RPMI8226 (cell line): ENCODE measurements at regions not wholly inside any gene's neighbourhood (a gene's known extent, or its start where the extent isn't known, plus 50 kb on each side); places are given as distances from the start of the nearest gene placed in this dataset.

ENCODE experiments used
- DNase-seq: peaks from one replicate; pipeline ENCODE4 v3.0.0-alpha.2; 2015

- no peak for DNase-seq
Measured at GRCh38 chr4:156643826-156644225, 327.8 kb downstream of the PDGFC start.

- DNase-seq: no peak
Measured at GRCh38 chr4:156642161-156642560, 329.4 kb downstream of the PDGFC start.

- DNase-seq: no peak
Measured at GRCh38 chr4:156638925-156639605, 332.5 kb downstream of the PDGFC start.

- no peak for DNase-seq
Measured at GRCh38 chr4:156638334-156638733, 333.3 kb downstream of the PDGFC start.

DNA sequence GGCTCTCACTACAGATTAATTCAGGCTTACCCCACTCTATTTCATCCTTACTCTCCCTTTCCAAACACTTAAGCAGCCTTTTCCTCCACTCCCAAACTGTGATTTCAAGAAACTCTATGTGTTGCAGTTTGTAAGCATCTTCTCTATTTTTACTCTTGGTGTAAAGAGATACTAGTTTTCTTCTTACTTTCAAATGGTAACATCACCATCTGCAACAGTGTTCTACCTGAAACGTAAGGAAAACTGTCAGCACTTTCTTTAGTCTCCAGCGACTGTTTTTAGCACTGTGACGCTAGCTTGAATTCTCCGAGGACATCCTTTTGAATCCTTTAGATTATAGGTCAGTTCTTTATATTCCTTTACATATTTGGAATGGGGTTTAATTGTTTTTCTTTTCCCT lies 335.2 kb downstream of the PDGFC start:
- DNase-seq: no peak

DNA sequence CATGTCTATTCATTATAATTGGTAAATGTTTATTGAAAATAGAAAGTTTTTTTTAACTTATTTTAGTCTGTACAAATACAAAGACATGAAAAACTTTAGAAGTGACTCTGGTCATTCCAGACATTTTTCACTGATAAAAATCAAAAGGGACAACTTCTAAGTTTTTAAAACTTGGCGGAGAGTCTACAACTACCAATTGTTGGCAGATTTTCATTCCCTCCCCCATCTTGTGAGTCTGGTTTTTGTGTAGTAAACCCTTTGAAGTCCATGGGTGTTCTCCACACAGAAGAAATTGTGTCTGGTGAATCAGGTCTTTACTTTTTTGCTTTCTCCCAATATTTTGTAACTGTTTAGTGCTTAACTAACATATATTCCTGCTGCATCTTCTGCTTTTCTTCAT lies 336.5 kb downstream of the PDGFC start:
- no peak for DNase-seq

DNA sequence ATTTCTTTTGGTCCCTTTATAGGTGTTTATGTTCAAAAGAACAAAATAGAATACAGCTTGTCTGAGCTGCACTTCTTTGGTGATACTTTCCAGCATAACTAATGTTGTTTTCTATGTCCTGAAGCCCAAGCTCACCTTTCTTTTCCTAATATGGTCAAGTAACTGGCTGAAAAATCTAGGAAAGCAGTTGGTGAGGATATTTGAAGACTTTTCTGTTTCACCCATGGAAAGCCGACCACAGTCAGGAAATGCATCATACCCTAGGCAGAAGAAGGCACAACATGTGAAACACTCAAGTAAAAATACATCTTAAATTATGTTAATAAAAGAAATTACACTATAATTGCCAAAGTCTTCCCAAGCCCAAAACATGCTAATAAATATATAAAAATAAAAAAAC lies 337.0 kb downstream of the PDGFC start:
- DNase-seq: no peak

- DNase-seq: no peak
Measured at GRCh38 chr4:156633847-156634246, 337.8 kb downstream of the PDGFC start.

DNA sequence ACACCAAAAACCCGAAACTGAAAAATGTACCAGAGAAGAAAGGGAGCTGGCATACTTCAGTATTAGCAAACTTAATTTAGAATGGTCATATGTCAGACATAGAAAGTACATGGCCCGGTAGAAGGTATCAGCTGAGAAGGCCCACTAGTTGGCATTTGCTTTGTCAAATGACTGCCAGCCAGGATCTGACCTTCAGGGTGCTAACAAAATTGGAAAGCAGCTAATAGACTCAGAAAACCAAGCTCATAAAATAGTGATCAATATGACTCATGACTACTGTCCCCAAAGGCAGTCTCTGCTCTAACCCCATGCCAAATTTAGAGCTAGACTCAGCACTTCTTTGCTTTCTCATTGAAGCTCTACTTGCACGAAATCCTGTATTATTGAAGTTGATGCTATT lies 342.7 kb downstream of the PDGFC start:
- DNase-seq: no peak

DNA sequence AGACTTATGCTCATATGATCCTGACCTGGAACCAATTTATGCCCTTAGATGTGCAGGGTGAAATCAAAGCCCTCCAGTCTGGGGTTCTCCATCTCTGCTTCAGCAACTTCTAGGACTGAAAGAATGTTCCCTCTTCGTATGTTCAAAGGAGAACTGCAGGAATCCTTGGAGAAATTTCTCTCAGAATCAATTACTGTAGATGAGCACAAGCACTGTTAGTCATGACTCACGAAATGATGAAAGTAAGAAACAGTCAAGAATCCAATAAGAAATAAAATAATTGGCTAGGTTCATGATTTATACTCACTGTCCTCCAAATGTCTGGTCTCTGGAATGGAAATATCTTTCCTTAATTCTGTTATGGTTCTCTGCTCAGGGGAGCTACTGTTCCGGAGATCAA lies 348.2 kb downstream of the PDGFC start:
- DNase-seq: no peak

DNA sequence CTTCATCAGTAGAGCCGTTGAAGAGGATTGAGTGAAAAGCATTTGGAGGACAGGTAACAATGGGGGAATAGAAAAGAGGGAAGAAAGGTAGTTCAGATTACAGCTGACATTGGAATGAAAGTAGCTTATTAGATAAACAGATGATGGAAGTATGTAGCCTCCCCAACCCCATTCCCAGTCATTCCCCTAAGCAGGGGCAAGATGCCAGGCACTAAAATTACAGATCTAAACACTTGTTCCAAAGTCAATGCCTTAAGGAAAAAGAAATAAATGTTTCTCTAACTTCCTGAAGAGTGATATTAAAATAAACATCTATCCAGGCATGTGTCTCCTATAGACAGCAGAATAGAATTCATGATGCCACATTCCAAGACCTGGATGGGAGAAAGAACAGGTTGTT lies 350.8 kb downstream of the PDGFC start:
- DNase-seq: no peak

GRCh38 chr4:156619154-156619934 lies 352.3 kb downstream of the PDGFC start:
- DNase-seq: no peak

GRCh38 chr4:156615066-156615531 lies 356.5 kb downstream of the PDGFC start:
- no peak for DNase-seq

DNA sequence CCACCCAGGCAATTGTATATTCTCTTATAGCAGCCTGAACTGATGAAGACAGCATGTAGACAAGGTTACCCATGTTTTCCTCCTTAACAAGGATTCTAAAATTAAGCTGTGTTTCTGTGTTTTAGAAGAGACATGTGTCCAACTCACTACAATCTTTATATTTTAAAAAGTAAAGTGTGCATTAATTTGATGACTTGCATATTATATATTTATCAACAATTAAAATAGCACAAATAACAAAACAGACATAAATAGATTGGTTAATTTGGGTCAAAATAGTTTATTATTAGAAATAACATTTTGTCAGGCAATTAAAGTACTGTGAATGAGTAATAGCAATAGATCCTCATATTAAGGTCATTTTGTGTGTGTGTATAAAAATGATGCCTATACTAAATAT lies 357.1 kb downstream of the PDGFC start:
- DNase-seq: no peak

GRCh38 chr4:156609421-156609820 lies 362.2 kb downstream of the PDGFC start:
- DNase-seq: peak; percentile 45

DNA sequence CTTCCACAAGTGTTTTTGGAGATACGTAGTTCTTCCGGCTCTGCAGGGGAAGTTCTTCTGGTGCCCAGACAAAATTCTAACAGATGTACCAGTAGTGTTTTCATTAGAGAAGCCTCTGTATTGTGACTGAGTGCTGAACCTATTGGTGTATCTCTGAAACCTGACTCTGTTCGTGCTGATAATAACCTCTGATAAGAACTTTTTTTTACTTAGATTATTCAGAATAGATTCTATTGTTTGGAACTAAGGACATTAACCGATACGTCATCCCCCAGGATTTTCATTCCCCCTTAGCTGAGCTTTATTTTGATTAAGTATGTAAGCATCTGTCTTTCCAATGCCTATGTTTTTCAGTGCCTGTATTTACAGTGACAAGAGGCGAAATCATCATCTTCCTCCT lies 362.9 kb downstream of the PDGFC start:
- DNase-seq: no peak

DNA sequence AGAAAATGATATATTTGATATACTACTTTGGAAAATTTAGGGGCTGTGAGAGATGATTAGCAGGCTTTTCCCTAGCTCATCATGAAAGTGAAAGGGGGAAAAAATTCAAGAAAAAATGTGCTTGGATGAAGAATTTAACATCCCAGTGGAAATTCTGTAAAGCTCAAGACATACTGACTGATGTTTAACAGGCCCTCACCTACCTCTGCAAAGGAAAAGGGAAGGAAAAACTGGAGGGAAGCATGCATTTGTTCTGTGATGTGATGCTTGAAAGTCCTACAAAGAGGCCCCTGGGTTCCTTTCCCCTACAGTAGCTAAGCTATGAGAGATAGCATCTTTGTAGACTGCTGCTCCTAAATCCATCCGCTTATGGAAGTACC lies 364.1 kb downstream of the PDGFC start:
- DNase-seq: no peak

DNA sequence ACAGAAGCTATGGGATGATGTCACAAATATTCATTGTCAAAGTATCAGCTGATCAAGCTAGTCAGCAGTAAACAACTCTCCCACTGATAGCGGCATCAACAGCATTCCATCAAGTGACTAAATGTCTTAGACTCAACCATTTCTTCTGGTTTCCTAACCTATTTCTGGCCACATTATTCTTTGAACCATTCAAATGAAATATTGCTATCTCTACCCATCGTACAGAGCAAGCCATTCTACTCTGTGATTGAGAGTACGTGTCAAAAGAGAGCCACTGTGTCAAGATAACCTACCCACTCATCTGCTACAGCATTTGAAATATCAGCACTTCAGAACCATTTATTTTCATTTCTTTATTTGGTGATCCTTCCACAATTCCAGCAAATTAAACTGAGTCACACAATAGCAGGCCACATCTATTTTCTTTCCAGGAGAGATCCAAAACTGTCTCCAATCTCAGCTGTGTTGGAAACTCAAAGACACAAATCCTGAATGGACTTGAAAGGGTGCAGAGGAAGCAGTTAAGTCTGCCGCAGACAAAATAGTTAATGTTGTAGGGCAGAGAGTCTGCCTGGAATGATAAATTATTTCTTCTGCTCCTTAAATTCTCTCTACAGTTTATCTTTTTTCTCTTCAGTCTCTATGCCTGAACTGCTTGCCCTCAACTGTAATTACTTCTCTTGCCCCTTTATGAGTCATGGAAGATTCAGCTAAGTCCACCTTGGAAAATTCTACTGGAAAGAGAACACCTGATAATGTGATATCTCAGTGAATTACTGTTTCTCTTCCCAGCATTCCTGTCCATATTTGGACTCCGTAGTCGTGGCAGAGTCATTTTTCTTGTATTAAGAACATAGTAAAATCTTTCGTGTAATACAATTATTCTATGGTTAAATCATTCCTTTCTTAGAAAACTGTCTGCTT lies 364.8 kb downstream of the PDGFC start:
- DNase-seq: no peak

DNA sequence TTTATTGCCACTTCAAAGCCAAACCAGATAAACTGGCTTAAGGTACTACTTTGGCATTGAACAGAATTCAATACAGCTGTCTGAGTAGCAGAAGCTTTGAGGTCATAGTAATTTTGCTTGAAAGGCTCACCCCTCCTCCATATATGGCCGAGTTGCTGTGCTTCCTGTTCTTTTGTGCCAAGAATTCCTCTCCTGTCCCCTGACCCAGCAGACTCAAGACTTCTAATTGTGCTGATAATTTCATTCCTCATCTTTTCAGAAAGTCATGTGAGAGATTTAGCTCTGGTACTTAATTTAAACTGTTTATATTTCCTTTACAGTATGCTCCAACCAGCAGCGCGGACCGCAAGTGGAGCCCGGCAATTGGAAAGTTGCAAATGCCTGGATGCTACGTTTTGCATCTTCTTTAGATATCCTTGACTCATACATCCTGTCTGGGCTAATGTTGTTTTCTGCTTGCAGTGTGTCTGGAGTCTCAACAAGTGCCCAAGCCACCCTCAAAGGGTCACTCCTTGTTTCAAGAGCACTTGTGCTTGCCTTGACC lies 373.4 kb downstream of the PDGFC start:
- DNase-seq: no peak

GRCh38 chr4:156596706-156597329 lies 374.8 kb downstream of the PDGFC start:
- no peak for DNase-seq

GRCh38 chr4:156596026-156596425 lies 375.6 kb downstream of the PDGFC start:
- no peak for DNase-seq

DNA sequence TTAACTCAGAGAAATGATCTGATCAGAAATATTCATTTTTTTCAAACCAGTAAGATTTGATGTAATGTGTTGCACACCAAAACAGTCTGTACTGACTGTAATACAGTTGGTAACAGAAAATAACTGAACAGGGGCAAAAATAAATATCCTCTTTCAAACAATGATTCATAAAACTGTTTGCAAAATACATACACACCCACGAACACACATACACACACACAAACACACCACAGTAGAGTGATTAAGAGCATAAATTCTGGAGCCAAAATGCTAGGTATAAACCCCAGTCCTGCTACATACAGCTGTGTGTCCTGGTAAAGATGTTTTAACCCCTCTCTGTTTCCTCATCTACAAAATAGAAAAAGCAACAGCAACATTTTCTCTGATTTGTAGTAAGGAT lies 376.6 kb downstream of the PDGFC start:
- no peak for DNase-seq

DNA sequence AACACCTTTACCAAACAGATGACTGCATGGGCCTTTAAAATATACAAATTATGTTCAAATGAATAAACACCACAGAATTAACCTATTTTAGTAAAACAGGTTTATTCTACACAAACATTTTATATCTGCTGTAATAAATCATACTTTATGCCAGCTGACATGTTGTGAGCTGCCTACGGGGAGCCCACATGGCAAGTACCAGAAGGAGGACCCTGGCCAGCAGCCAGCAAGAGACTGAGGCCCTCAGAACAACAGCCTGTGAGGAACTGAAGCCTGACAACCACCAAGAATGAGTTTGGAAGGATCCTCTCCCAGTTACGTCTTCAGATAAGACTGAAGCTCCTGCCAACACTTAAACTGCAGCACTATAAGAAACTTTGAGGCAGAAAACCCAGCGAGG lies 377.0 kb downstream of the PDGFC start:
- DNase-seq: peak; percentile 4
